Esophagus squamous epithelium (tissue), 4 donors: ENCODE measurements at regions not wholly inside any gene's neighbourhood (a gene's known extent, or its start where the extent isn't known, plus 50 kb on each side); places are given as distances from the start of the nearest gene placed in this dataset.

Experiments used
- POLR2A ChIP-seq, 4 donors: fragments of 450-650 bp; IDR thresholded peaks; one replicate each; pipeline ENCODE4 v1.6.1; 2017; ENCODE audit warnings: antibody characterized with exemption in 4 of 4, mild to moderate bottlenecking in 4 of 4, moderate library complexity in 3 of 4
- TF ChIP-seq, protein P1 (sequence below), 6 experiments: fragments of 450-650 bp in 4 of 6; fragments of 200-600 bp in 2 of 6; sonication (generic) in 2 of 6; IDR thresholded peaks; one replicate each; pipeline ENCODE4 v1.5.1; 2016 to 2019; ENCODE audit warnings: antibody characterized with exemption in 6 of 6, mild to moderate bottlenecking in 4 of 6, moderate library complexity in 4 of 6

DNA sequence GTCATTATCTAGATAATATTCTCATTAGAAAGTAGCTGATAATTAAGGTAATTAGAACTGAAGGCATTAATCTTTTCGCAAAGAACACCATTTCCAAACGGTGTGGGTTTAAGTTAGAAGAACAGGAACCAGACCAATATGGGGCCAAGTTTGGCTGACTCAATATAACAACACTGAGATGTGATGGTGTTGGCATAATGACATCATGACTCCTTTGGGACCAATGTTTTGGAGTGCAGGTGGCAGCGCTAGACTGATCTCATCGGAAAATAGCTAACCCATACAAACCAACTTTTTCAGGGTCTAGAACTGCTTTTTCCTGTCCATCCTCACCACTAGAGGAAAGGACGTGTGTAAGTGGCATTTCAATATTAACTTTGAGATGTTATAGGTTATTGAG lies 1171.7 kb upstream of the ZEB2 start:
- TF ChIP-seq, protein P1, sequence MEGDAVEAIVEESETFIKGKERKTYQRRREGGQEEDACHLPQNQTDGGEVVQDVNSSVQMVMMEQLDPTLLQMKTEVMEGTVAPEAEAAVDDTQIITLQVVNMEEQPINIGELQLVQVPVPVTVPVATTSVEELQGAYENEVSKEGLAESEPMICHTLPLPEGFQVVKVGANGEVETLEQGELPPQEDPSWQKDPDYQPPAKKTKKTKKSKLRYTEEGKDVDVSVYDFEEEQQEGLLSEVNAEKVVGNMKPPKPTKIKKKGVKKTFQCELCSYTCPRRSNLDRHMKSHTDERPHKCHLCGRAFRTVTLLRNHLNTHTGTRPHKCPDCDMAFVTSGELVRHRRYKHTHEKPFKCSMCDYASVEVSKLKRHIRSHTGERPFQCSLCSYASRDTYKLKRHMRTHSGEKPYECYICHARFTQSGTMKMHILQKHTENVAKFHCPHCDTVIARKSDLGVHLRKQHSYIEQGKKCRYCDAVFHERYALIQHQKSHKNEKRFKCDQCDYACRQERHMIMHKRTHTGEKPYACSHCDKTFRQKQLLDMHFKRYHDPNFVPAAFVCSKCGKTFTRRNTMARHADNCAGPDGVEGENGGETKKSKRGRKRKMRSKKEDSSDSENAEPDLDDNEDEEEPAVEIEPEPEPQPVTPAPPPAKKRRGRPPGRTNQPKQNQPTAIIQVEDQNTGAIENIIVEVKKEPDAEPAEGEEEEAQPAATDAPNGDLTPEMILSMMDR (IDR thresholded peaks at IDR 0.05), result no peak
- TF ChIP-seq POLR2A (IDR thresholded peaks at IDR 0.05), result no peak
